Dendritic cell treated with granulocyte-macrophage colony-stimulating factor and Interleukin-4, amounts not matched to agents 40 ng/mL and 50 ng/mL, for 4 days (primary cell): ENCODE measurements at regions not wholly inside any gene's neighbourhood (a gene's known extent, or its start where the extent isn't known, plus 50 kb on each side); places are given as distances from the start of the nearest gene placed in this dataset.
"Not testable (repeated sequence)": the region's sequence is repeated elsewhere in the genome, so short reads cannot be mapped to it uniquely, and the experiment has no call there.

ENCODE experiments used
- H3K27ac Mint-ChIP-seq: one replicate; pipeline ENCODE4 v1.8.0; 2022; ENCODE audit warnings: mild to moderate bottlenecking, mixed read lengths
- H3K27me3 Mint-ChIP-seq: one replicate; pipeline ENCODE4 v1.8.0; 2022; ENCODE audit warnings: mild to moderate bottlenecking, mixed read lengths
- H3K36me3 Mint-ChIP-seq: one replicate; pipeline ENCODE4 v1.8.0; 2022; ENCODE audit warnings: low read depth, mixed read lengths
- H3K4me1 Mint-ChIP-seq: one replicate; pipeline ENCODE4 v1.8.0; 2022; ENCODE audit warnings: low read depth, mixed read lengths
- H3K4me3 Mint-ChIP-seq: one replicate; pipeline ENCODE4 v1.8.0; 2022; ENCODE audit warnings: mild to moderate bottlenecking, moderate library complexity, mixed read lengths
- H3K9me3 Mint-ChIP-seq: one replicate; pipeline ENCODE4 v1.8.0; 2022; ENCODE audit warnings: mixed read lengths
- intact Hi-C: fragments of 100-400 bp; cut with micrococcal nuclease; formaldehyde crosslinking; loops from one replicate; pipeline ENCODE4 v1.15.0; 2022

DNA sequence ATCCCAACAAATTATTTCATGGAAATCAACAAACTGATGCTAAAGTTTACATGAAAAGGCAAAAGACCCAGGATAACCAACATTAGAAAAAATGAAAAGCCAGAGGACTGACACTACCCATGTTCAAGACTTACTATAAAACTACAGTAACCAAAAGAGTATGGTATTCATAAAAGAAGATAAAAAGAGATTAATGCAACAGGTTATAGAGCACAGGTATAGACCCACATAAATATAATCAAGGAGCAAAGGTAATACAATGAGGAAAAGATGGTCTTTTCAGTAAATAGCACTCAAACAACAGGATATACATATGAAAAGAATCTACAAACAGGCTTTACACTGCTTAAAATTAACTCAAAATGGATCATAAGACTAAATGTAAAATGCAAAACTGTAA is 1342.7 kb downstream of the UQCRFS1 start:
- Mint-ChIP-seq H3K9me3 (peaks cover 47% of the 10 kb centered on the region), H3K4me1 (no peaks in the 10 kb centered on the region), H3K4me3 (no peak overlapping the region), H3K27me3 (no peaks in the 10 kb centered on the region), H3K36me3 (no peaks in the 10 kb centered on the region), H3K27ac (no peak overlapping the region)
- intact Hi-C loops, result no loop called here

DNA sequence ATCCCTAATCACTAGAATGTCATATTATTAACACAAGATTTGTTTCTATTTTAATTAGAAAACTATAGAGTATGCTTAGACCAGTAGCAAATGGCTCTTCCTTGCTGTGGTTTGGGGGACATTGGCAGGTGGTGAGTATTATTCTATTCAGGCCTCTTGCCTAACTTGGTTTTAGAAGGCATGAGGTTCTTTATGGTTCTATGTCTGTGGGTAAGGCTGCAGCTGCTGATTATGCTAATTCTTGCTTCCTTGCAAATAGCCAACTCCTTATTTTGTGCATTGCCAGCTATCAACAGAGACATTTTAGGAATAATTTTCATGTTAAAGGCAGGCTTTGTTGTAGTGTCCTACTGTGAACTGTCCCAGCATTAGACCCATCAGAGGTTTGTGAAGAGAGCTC is 1344.9 kb downstream of the UQCRFS1 start:
- intact Hi-C loops, result no loop called here
- peaks cover 54% of the 10 kb centered on the region for H3K9me3 Mint-ChIP-seq
- no peaks in the 10 kb centered on the region for H3K4me1 Mint-ChIP-seq
- no peak overlapping the region for H3K27ac Mint-ChIP-seq
- H3K4me3 Mint-ChIP-seq, result no peak overlapping the region
- H3K27me3 Mint-ChIP-seq, result no peaks in the 10 kb centered on the region
- H3K36me3 Mint-ChIP-seq, result no peaks in the 10 kb centered on the region

DNA sequence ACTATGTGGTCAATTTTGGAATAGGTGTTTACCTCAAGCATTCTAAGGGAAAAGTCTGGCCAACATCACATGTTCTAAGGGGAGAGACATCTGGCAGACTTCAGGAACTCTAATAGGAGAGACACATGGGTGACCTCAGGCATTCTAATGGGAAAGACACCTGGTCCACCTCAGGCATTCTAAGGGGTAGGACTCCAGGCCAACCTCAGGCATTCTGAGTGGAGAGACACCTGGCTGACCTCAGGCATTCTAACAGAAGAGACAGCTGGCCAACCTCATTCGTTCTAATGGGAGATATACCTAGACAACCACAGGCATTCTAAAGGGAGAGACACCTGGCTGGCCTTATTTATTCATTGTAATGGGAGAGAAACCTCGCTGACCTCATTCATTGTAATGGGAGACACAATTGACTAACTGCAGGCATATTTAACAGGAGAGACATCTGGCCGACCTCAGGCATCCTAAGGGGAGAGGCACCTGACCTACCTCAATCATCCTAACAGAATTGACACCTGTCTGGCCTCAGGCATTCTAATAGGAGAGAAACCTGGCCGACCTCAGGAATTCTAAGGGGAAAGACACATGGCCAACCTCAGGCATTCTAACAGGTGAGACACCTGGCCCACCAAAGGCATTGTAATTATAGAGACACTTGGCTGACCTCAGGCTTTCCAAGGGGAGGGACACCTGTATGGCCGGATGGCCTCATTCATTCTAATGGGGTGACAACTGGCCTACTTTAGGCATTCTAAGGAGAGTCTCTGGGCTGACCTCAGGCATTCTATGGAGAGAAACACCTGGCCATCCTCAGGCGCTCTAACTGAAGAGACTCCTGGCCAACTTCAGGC is 1346.8 kb downstream of the UQCRFS1 start:
- H3K4me1 Mint-ChIP-seq, result no peaks in the 10 kb centered on the region
- H3K27me3 Mint-ChIP-seq, result no peaks in the 10 kb centered on the region
- no peak overlapping the region for H3K4me3 Mint-ChIP-seq
- no peaks in the 10 kb centered on the region for H3K36me3 Mint-ChIP-seq
- H3K9me3 Mint-ChIP-seq, result peaks cover 55% of the 10 kb centered on the region
- intact Hi-C loops, result no loop called here
- H3K27ac Mint-ChIP-seq, result no peak overlapping the region

DNA sequence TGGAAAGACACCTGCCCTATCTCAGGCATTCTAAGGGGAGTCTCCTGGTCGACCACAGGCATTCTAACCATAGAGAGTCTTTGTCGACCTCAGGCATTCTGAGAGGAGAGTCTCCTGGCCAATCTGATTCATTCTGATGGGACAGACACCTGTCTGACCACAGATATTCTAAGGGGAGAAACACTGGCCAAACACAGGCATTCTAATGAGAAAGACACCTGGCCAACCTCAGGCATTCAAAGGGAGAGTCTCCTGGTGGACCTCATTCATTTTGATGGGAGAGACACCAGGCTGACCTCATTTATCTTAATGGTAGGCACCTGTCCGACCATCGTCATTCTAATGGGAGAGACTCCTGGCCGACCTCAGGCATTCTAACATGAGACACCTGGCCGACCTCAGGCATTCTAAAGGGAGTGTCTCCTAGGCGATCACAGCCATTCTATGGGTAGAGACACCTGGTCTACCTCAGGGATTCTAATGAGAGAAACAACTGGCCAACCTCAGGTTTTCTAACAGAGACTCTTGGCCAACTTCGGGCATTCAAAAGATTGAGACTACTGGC is 1351.5 kb downstream of the UQCRFS1 start:
- no peak overlapping the region for H3K4me3 Mint-ChIP-seq
- peaks cover 90% of the 10 kb centered on the region for H3K9me3 Mint-ChIP-seq
- intact Hi-C loops, result no loop called here
- no peaks in the 10 kb centered on the region for H3K27me3 Mint-ChIP-seq
- no peaks in the 10 kb centered on the region for H3K36me3 Mint-ChIP-seq
- H3K4me1 Mint-ChIP-seq, result no peaks in the 10 kb centered on the region
- no peak overlapping the region for H3K27ac Mint-ChIP-seq

DNA sequence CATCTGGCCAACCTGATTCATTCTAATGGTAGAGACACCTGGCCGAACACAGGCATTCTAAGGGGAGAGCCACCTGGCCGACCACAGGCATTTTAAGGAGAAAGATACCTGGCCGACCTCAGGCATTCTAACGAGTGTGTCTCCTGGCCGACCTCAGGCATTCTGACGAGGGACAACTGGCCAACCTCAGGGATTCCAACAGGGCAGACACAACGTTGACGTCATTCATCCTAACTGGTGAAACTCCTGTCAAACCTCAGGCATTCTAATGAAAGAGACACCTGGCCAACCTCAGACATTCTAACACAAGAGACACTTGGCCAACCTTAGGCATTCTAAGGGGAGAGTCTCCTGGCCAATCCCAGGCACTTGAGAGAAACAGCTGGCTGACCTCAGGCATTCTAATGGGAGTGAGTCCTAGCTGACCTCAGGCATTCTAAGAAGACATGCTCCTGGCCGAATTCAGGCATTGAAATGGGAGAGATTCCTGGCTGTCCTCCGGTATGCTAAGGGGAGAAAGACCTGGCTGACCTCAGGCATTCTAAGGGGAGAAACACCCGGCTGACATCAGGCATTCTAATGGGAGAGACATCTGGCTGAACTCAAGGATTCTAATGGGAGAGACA is 1352.5 kb downstream of the UQCRFS1 start:
- intact Hi-C loops, result no loop called here
- H3K36me3 Mint-ChIP-seq, result no peaks in the 10 kb centered on the region
- H3K27ac Mint-ChIP-seq, result no peak overlapping the region
- H3K9me3 Mint-ChIP-seq, result peaks cover 90% of the 10 kb centered on the region
- no peaks in the 10 kb centered on the region for H3K27me3 Mint-ChIP-seq
- no peaks in the 10 kb centered on the region for H3K4me1 Mint-ChIP-seq
- H3K4me3 Mint-ChIP-seq, result no peak overlapping the region

DNA sequence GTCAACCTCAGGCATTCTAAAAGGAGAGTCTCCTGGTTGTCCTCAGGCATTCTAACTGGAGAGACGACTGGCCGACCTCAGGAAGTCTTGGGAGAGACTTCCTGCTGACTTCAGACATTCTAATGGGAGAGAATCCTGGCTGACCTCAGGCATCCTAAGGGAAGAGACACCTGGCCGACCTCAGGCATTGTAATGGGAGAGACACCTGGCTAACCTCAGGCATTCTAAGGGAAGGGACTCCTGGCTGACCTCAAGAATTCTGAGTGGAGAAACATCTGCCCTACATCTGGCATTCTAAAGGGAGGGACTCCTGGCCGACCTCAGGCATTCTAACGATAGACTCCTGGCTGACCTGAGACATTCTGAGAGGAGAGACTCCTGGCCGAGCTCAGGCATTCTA is 1353.3 kb downstream of the UQCRFS1 start:
- intact Hi-C loops, result no loop called here
- Mint-ChIP-seq H3K27ac (no peak overlapping the region), H3K4me3 (no peak overlapping the region), H3K4me1 (no peaks in the 10 kb centered on the region), H3K27me3 (no peaks in the 10 kb centered on the region), H3K36me3 (no peaks in the 10 kb centered on the region), H3K9me3 (peaks cover 90% of the 10 kb centered on the region)

DNA sequence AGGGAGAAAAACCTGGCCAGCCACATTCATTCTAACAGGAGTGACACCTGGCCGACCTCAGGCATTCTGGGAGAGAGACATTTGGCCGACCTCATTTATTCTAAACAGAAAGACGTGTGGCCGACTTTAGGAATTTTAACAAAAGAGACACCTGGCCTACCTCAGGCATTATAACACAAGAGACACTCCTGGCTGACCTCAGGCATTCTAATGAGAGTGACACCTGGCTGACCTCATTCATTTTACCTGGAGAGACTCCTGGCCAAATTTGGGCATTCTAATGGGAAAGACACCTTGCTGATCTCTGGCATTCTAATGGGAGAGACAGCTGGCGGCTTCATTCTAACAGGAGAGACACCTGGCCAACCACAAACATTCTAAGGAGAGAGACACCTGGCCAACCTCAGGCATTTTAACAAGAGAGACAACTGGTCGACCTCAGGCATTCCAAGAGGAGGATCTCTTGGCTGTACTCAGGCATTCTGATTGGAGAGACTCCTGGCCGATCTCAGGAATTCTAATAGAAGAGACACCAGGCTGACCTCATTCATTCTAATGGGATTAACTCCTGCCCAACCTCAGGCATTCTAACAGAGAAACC is 1353.9 kb downstream of the UQCRFS1 start:
- no peaks in the 10 kb centered on the region for H3K27me3 Mint-ChIP-seq
- H3K4me1 Mint-ChIP-seq, result no peaks in the 10 kb centered on the region
- intact Hi-C loops, result no loop called here
- no peak overlapping the region for H3K4me3 Mint-ChIP-seq
- H3K9me3 Mint-ChIP-seq, result peaks cover 91% of the 10 kb centered on the region
- H3K36me3 Mint-ChIP-seq, result no peaks in the 10 kb centered on the region
- H3K27ac Mint-ChIP-seq, result no peak overlapping the region

DNA sequence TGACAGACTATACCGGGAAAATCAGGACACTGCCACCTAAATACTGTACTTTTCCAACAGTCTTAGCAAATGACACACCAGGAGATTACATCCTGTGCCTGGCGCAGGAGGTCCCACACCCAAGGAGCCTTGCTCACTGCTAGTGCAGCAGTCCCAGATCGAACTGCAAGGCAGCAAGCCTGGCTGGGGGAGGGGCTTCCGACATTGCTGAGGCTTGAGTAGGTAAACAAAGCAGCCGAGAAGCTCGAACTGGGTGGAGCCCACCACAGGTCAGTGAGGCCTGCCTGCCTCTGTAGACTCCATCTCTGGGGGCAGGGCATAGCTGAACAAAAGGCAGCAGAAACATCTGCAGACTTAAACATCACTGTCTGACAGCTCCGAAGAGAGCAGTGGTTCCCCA is 1360.0 kb downstream of the UQCRFS1 start:
- H3K36me3 Mint-ChIP-seq, H3K27me3 Mint-ChIP-seq, intact Hi-C loops: not testable (repeated sequence)

DNA sequence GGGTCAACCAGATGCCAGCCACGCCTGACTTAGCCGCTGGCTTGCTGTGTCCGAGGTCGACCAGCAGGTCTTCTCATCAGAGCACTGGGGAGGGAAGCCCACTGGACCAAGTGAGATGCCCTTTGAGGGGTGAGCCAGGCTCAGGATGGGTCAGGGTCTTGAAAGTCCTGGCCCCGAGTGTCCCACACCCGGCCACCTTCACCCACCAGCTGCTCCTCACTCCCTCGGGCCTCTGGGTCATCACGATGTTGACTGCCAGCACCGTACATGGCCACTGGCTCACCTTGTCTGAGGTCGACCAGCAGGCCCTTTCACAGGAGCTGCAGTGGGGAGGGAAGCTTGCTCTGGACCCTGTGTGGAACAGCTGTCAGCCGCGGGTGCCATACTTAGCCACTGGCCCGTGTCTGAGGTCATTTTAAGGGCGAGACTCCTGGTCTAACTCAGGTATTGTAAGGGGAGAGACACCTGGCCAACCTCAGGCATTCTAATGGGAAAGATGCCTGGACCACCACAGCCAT is 1361.3 kb downstream of the UQCRFS1 start:
- H3K36me3 Mint-ChIP-seq, result no peaks in the 10 kb centered on the region
- no peak overlapping the region for H3K4me3 Mint-ChIP-seq
- H3K9me3 Mint-ChIP-seq, result peaks cover 79% of the 10 kb centered on the region
- H3K4me1 Mint-ChIP-seq, result no peaks in the 10 kb centered on the region
- no peaks in the 10 kb centered on the region for H3K27me3 Mint-ChIP-seq
- intact Hi-C loops, result no loop called here
- H3K27ac Mint-ChIP-seq, result no peak overlapping the region

More for the DNA sequence above, 1360.0 kb downstream of the UQCRFS1 start:
- H3K27ac Mint-ChIP-seq, H3K4me3 Mint-ChIP-seq, H3K4me1 Mint-ChIP-seq: not testable (repeated sequence)
- H3K9me3 Mint-ChIP-seq, result peaks cover 82% of the 10 kb centered on the region

DNA sequence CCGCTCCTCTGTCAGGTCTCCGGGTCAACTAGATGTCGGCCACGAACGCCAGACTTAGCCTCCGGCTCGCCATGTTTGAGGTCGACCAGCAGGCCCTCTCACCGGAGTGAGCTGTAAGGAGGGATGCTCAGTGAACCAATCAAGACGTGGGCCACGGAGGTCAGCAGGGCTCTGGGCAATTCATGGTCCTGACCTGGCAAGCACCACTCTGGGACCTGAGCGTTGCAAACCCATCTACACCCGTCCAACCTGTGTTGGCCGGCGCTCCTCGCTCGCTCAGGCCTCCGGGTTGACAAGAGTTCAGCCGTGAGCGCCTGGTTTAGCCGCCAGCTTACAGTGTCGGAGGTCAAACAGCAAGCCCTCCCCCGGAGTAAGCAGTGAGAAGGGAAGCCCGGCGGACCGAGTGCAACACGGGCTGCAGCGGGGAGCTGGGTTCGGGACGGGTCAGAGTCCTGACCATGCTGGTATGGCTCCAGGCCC is 1361.9 kb downstream of the UQCRFS1 start:
- H3K4me3 Mint-ChIP-seq, result no peak overlapping the region
- H3K4me1 Mint-ChIP-seq, result no peaks in the 10 kb centered on the region
- intact Hi-C loops, result no loop called here
- H3K27ac Mint-ChIP-seq, result no peak overlapping the region
- no peaks in the 10 kb centered on the region for H3K27me3 Mint-ChIP-seq
- H3K9me3 Mint-ChIP-seq, result peaks cover 79% of the 10 kb centered on the region
- H3K36me3 Mint-ChIP-seq, result no peaks in the 10 kb centered on the region

DNA sequence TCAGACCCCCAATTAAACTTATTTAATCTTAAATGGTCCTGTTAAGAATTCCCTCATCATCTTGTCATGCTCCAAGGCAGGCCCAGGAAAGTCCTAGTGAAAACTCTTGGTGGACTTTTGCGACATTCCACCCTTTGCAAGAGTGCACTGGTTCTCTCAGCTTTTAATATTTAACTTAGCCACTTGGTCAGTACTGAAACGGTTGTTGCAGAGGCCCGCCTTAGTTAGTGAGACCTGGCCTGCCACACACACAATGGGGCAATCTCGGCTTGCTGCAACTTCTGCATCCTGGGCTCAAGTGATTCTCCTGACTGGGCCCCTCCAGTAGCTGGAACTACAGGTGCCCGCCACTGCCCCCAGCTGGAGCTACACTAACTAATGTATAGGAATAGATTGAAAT is 1366.0 kb downstream of the UQCRFS1 start:
- no peak overlapping the region for H3K27ac Mint-ChIP-seq
- no peaks in the 10 kb centered on the region for H3K27me3 Mint-ChIP-seq
- peaks cover 79% of the 10 kb centered on the region for H3K9me3 Mint-ChIP-seq
- intact Hi-C loops, result no loop called here
- no peaks in the 10 kb centered on the region for H3K4me1 Mint-ChIP-seq
- H3K4me3 Mint-ChIP-seq, result no peak overlapping the region
- H3K36me3 Mint-ChIP-seq, result no peaks in the 10 kb centered on the region

DNA sequence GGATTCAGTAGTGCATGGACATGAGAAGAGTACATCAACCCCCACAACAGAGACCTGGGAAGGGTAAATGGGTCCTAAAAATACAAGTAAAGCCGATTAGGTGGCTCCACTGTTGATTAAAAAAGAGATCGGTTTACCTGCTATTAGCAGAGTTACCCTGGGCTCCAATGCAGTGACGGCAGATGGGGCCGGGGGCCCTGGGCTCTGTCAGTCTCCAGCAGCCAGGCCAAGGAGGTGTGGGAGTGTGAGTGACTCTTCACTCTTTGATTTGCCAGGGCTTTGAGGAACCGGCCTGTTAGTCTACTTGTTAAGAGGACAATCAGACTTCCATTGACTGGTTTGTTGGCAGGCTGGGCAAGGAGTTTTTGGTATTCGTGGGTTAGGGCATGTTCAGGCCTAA is 1368.7 kb downstream of the UQCRFS1 start:
- no peaks in the 10 kb centered on the region for H3K4me1 Mint-ChIP-seq
- no peak overlapping the region for H3K27ac Mint-ChIP-seq
- intact Hi-C loops, result no loop called here
- peaks cover 72% of the 10 kb centered on the region for H3K9me3 Mint-ChIP-seq
- H3K4me3 Mint-ChIP-seq, result no peak overlapping the region
- H3K36me3 Mint-ChIP-seq, result no peaks in the 10 kb centered on the region
- no peaks in the 10 kb centered on the region for H3K27me3 Mint-ChIP-seq

DNA sequence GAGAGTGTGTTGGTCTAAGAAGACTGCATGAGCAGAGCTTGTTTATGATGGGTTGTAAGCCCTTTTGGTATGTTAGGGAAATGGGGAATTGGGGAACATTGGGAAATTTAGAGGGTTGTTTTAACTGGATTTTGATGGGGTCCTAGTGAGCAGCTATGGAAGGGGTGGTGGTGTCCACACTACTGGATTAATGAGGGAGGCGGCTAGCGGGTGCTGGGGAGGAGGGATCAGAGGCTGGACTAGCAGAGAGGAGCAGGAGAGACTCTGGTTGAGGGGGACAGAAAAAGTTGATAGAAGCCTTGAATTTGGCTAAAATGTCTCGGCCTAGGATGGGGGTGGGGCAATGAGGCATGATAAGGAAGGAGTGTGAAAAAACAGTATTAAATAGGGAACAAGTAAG is 1369.1 kb downstream of the UQCRFS1 start:
- Mint-ChIP-seq H3K27me3 (no peaks in the 10 kb centered on the region), H3K27ac (no peak overlapping the region), H3K4me3 (no peak overlapping the region), H3K4me1 (no peaks in the 10 kb centered on the region), H3K36me3 (no peaks in the 10 kb centered on the region), H3K9me3 (peaks cover 72% of the 10 kb centered on the region)
- intact Hi-C loops, result no loop called here

DNA sequence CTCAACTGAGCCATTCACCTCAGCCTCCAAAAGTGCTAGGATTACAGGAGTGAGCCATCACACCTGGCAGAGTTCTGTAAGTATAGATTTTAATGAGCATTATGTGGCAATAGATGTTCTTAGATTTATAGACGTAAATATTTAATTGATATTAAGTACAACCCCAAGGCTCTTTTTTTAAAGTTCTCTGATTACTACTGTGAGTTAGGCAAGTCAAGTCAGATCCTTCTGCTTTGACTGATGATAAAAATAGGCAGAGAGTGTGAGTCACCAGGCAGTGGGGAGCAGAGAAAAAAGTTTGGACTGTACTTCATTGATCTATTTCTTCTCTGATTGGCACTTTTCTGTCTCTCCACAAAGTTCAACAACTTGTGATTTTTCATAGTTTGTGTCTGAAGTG is 1379.9 kb downstream of the UQCRFS1 start:
- intact Hi-C loops, result no loop called here
- Mint-ChIP-seq H3K4me3 (no peak overlapping the region), H3K27ac (no peak overlapping the region), H3K4me1 (no peaks in the 10 kb centered on the region), H3K27me3 (no peaks in the 10 kb centered on the region), H3K36me3 (no peaks in the 10 kb centered on the region), H3K9me3 (peaks cover 49% of the 10 kb centered on the region)
